CD4-positive, alpha-beta memory T cell (primary cell): ENCODE measurements at regions not wholly inside any gene's neighbourhood (a gene's known extent, or its start where the extent isn't known, plus 50 kb on each side); places are given as distances from the start of the nearest gene placed in this dataset.
A peak's percentile ranks its signal among the peaks of the same experiment; 100 is the strongest.

Experiments
- CTCF ChIA-PET: fragments of 350-600 bp; sonication (Branson Sonifier 250); formaldehyde crosslinking; loops from one replicate; lab custom pipeline; 2021; ENCODE audit warnings: inconsistent platforms; ENCODE audit not compliant: partially characterized antibody; lab: Charles Lee
- POLR2A ChIA-PET: fragments of 350-600 bp; sonication (Branson Sonifier 250); formaldehyde crosslinking; loops from one replicate; lab custom pipeline; 2021; ENCODE audit not compliant: partially characterized antibody; lab: Charles Lee
- DNase-seq, 5 donors: peaks; one replicate each; pipeline versions ENCODE4 v3.0.0 to v3.0.0-alpha.2; 2020 to 2022; ENCODE audit warnings: mixed read lengths in 1 of 5
- H3K27ac ChIP-seq: one replicate; pipeline ENCODE4 v1.7.0; 2013; ENCODE audit warnings: low read depth, low read length
- H3K27me3 ChIP-seq: 2 replicates; pipeline ENCODE4 v1.7.0; 2013; ENCODE audit warnings: mild to moderate bottlenecking, low read length, moderate library complexity; ENCODE audit not compliant: insufficient read depth
- H3K36me3 ChIP-seq: 2 replicates; pipeline ENCODE4 v1.7.0; 2013; ENCODE audit warnings: mild to moderate bottlenecking, low read length, moderate library complexity; ENCODE audit not compliant: insufficient read depth
- H3K4me1 ChIP-seq: 2 replicates; pipeline ENCODE4 v1.7.0; 2013; ENCODE audit warnings: mild to moderate bottlenecking, low read length, moderate library complexity; ENCODE audit not compliant: insufficient read depth
- H3K4me3 ChIP-seq, 2 donors: one replicate each; pipeline ENCODE4 v1.7.0; 2013; ENCODE audit warnings: low read length in 2 of 2, mild to moderate bottlenecking in 1 of 2
- H3K9me3 ChIP-seq, 2 donors: one replicate each; pipeline ENCODE4 v1.7.0; 2013; ENCODE audit warnings: low read length in 2 of 2, control low read depth in 1 of 2; ENCODE audit not compliant: control insufficient read depth in 1 of 2
- H3K27ac Mint-ChIP-seq, 7 donors: one replicate each; pipeline ENCODE4 v1.8.0; 2020 to 2021; ENCODE audit warnings: mixed read lengths in 7 of 7, mild to moderate bottlenecking in 6 of 7, inconsistent platforms in 3 of 7, moderate library complexity in 3 of 7
- H3K27me3 Mint-ChIP-seq, 2 donors: one replicate each; pipeline ENCODE4 v1.8.0; 2020 to 2021; ENCODE audit warnings: mixed read lengths in 2 of 2
- H3K36me3 Mint-ChIP-seq, 2 donors: one replicate each; pipeline ENCODE4 v1.8.0; 2020 to 2021; ENCODE audit warnings: mixed read lengths in 2 of 2, inconsistent platforms in 1 of 2, mild to moderate bottlenecking in 1 of 2
- H3K4me1 Mint-ChIP-seq, 4 donors: one replicate each; pipeline ENCODE4 v1.8.0; 2020 to 2021; ENCODE audit warnings: mixed read lengths in 4 of 4, mild to moderate bottlenecking in 1 of 4
- H3K4me3 Mint-ChIP-seq, 8 donors: one replicate each; pipeline ENCODE4 v1.8.0; 2020 to 2021; ENCODE audit warnings: mixed read lengths in 8 of 8, mild to moderate bottlenecking in 7 of 8, moderate library complexity in 6 of 8, inconsistent platforms in 3 of 8
- H3K9me3 Mint-ChIP-seq, 8 donors: one replicate each; pipeline ENCODE4 v1.8.0; 2020 to 2021; ENCODE audit warnings: mixed read lengths in 8 of 8, mild to moderate bottlenecking in 5 of 8, inconsistent platforms in 3 of 8, moderate library complexity in 1 of 8
- intact Hi-C: fragments of 100-400 bp; cut with micrococcal nuclease; formaldehyde crosslinking; loops from one replicate; pipeline ENCODE4 v1.15.1; 2023

DNA sequence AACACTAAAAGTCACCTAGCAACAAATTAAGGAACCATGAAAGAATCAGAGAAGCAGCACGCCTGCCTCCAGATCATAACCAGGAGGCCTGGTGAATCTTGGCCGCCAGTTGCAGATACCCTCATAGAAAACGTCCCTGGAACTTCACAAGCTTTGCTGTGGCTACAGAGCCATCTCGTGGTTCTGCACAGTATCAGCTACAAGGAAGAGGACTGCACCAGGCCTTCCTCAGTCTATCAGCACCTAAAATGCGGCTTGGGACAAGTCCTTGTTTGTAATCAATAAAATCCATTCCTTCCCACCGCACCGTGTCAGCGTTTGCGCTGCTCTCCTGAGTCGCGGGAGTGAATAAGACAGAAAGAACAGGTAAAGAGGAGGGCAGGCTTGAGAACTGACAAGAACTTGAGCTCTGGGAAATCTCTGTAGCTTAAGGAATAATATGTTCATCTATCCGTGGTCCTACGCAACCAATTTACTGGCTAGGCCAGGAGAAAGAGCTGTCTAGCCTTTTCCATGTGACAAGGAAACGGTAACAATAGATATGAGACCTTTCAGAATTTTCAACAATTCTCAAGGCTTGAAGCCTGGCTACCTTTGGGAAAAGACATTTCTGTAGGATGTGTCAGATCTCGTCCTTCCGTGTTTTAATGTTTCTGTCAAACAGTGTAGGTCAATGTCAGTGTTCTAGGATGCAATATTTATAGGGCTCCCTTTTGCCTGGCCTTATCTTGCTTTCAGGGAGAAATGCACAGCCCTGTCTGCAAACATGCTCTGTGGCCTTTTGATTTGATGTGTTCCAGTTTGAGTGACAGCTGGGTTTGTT is 128.5 kb upstream of the RAB12 start:
- no peaks in the 10 kb centered on the region for H3K4me1 ChIP-seq
- no peak overlapping the region for H3K27ac ChIP-seq
- no peak for DNase-seq
- Mint-ChIP-seq H3K36me3 (no peaks in the 10 kb centered on the region), H3K4me3 (no peak overlapping the region), H3K9me3 (peaks cover 0 to 4% (median 0%) of the 10 kb centered on the region in 8 donors), H3K27ac (no peak overlapping the region), H3K4me1 (peaks cover 0 to 6% (median 2%) of the 10 kb centered on the region in 4 donors), H3K27me3 (peaks cover 2 to 10% of the 10 kb centered on the region in 2 donors)
- no peaks in the 10 kb centered on the region for H3K27me3 ChIP-seq
- H3K4me3 ChIP-seq: no peak overlapping the region
- no peaks in the 10 kb centered on the region for H3K36me3 ChIP-seq
- POLR2A ChIA-PET: no interaction called here
- CTCF ChIA-PET: interaction anchor here (0.6 to 1.1 kb wide), 2 partner anchors 12 to 184 kb away, joined by 3 read pairs; no protein-coding TSS in a partner anchor
- intact Hi-C loops: no loop called here
- H3K9me3 ChIP-seq: no peaks in the 10 kb centered on the region

DNA sequence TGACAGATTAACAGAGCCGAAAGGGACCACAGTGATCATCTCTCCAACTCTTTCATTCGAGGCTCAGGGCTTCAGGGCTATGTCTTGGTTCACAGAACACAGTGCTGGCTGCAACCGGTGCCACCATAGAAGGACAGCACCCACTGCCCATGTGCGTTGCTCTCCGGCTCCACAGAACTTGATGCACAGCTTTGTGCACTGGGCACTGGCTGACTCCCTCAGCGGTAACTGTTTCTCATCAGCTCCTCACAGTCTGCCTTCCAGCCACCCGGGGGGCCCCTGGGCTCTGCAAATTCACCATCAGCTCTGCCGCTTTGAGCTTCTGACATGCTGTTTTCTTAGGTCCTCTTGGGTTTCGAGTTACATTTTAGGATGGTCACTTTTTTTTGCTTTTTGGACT is 124.3 kb upstream of the RAB12 start:
- Histone ChIP-seq H3K27ac (no peak overlapping the region), H3K9me3 (no peaks in the 10 kb centered on the region), H3K4me3 (no peak overlapping the region), H3K36me3 (no peaks in the 10 kb centered on the region), H3K27me3 (no peaks in the 10 kb centered on the region), H3K4me1 (no peaks in the 10 kb centered on the region)
- intact Hi-C loops: no loop called here
- no peaks in the 10 kb centered on the region for H3K36me3 Mint-ChIP-seq
- peaks cover 0 to 3% (median 0%) of the 10 kb centered on the region in 8 donors for H3K9me3 Mint-ChIP-seq
- H3K4me1 Mint-ChIP-seq: no peaks in the 10 kb centered on the region
- no peak overlapping the region for H3K4me3 Mint-ChIP-seq
- peaks cover 0 to 6% of the 10 kb centered on the region in 2 donors for H3K27me3 Mint-ChIP-seq
- POLR2A ChIA-PET: no interaction called here
- no peak overlapping the region for H3K27ac Mint-ChIP-seq
- CTCF ChIA-PET: no interaction called here
- DNase-seq: no peak

DNA sequence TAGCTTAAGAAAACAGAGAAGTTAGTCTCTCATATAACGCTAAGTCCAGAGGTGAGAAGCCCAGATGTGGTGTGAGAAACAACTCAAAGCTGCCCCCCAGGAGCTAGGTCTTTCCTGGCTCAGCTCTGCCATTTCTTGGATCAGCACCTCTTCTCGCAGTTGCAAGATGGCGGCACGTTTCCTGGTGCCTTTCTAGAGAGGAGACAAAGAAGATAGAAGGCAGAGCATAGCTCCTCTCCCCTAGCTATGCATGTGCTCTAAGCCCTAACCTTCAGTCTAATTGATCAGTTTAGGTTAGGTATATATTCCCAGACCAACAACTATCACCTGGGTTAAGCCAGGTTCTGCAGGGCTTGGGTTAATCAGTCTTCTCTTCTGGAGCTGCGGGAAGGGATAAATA is 119.5 kb upstream of the RAB12 start:
- H3K27ac Mint-ChIP-seq: no peak overlapping the region
- no peaks in the 10 kb centered on the region for H3K4me1 Mint-ChIP-seq
- intact Hi-C loops: no loop called here

DNA sequence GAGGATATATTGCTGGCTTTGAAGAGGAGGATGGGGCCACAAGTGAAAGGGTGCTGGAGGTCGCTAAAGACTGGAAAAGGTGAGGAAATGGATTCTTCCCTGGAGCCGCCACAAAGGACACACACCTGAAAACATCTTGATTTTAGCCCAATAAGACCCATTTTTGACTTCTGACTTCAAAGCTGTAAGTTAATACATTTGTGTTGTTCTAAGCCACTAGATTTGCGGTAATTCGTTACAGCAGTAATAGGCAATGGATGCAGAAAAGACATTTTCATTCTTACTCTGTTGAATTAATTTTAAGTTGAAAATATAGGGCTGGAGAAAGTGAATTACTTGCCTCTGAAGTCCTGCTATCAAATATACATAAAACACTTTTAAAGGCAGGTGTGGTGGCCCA is 117.7 kb upstream of the RAB12 start:
- ChIA-PET CTCF (no interaction called here), POLR2A (no interaction called here)
- Histone ChIP-seq H3K4me1 (no peaks in the 10 kb centered on the region), H3K9me3 (no peaks in the 10 kb centered on the region), H3K36me3 (no peaks in the 10 kb centered on the region), H3K27me3 (no peaks in the 10 kb centered on the region), H3K4me3 (no peak overlapping the region), H3K27ac (no peak overlapping the region)
- no peak for DNase-seq
- Mint-ChIP-seq H3K36me3 (no peaks in the 10 kb centered on the region), H3K4me1 (no peaks in the 10 kb centered on the region), H3K4me3 (no peak overlapping the region), H3K27ac (no peak overlapping the region), H3K27me3 (peaks cover 2 to 9% of the 10 kb centered on the region in 2 donors), H3K9me3 (peaks cover 0 to 3% (median 0%) of the 10 kb centered on the region in 8 donors)
- intact Hi-C loops: no loop called here

More for the DNA sequence above, 119.5 kb upstream of the RAB12 start:
- POLR2A ChIA-PET: no interaction called here
- no peaks in the 10 kb centered on the region for H3K36me3 ChIP-seq
- no peak overlapping the region for H3K4me3 ChIP-seq
- no peaks in the 10 kb centered on the region for H3K36me3 Mint-ChIP-seq
- H3K9me3 Mint-ChIP-seq: peaks cover 0 to 3% (median 0%) of the 10 kb centered on the region in 8 donors
- no peaks in the 10 kb centered on the region for H3K9me3 ChIP-seq
- peaks cover 5 to 7% of the 10 kb centered on the region in 2 donors for H3K27me3 Mint-ChIP-seq
- H3K4me3 Mint-ChIP-seq: no peak overlapping the region
- no peaks in the 10 kb centered on the region for H3K27me3 ChIP-seq
- DNase-seq: no peak
- CTCF ChIA-PET: no interaction called here
- H3K27ac ChIP-seq: no peak overlapping the region
- H3K4me1 ChIP-seq: no peaks in the 10 kb centered on the region

DNA sequence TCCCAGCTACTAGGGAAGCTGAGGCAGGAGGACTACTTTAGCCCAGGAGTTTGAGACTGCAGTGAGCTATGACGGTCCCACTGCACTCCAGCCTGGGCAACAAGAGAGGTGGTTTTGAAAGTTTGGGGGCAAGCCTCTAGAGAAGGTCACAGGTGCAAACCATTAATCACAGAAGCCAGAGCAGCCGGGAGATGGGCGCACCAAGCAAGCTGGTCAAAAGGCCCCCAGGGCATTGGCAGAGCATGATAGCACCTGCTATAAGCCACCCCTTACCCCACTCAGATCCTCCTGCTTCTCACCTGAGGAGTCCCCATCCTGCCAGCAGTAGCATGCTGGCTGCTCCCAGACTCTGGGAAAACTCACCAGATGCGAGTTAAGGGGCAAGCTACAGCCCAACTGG is 116.1 kb upstream of the RAB12 start:
- Histone ChIP-seq H3K27ac (no peak overlapping the region), H3K27me3 (no peaks in the 10 kb centered on the region), H3K4me1 (no peaks in the 10 kb centered on the region), H3K9me3 (no peaks in the 10 kb centered on the region), H3K4me3 (no peak overlapping the region), H3K36me3 (no peaks in the 10 kb centered on the region)
- Mint-ChIP-seq H3K4me1 (no peaks in the 10 kb centered on the region), H3K36me3 (no peaks in the 10 kb centered on the region), H3K27me3 (peaks cover 6 to 9% of the 10 kb centered on the region in 2 donors), H3K4me3 (no peak overlapping the region), H3K27ac (no peak overlapping the region), H3K9me3 (peaks cover 0 to 3% (median 0%) of the 10 kb centered on the region in 8 donors)
- no peak for DNase-seq
- ChIA-PET POLR2A (no interaction called here), CTCF (no interaction called here)
- intact Hi-C loops: no loop called here

DNA sequence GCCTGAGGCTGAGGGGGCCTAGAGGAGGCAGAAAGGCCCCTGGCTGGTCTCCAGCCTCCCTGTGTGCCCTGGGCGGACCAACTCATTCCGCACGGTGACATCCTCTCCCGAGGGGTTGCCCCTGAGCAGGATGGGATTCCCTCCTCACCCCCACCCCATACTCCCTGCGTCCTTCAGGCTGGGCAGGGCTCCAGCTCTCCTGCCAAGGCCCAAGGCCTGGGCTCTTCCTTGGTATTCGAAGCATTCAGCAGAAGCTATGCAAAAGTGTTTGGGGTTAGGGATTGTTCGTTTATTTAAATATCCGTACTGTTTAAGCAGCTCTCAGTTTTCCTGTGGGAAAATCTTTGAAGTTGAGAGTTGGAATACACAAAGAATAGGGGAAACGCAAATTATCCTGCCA is 113.1 kb upstream of the RAB12 start:
- CTCF ChIA-PET: no interaction called here

DNA sequence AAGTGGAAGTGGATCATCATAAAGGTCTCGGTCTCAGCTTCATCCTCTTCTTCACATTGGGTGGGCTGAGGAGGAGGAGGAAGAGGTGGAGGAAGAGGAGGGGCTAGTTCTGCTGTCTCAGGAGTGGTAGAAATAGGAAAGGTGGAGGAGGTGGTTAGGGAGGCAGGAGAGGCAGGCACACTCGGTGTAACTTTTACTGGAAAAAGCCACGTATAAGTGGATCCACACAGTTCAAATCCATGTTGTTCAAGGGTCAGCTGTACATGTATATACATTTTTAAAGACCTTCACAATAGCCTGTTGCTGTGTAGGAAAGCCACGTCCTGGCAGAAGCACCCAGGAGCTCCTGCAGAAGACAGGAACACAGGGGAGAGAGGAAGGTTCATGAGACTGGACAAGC is 110.3 kb upstream of the RAB12 start:
- no peaks in the 10 kb centered on the region for H3K4me1 ChIP-seq
- H3K27ac Mint-ChIP-seq: no peak overlapping the region
- H3K9me3 Mint-ChIP-seq: peaks cover 0 to 3% (median 0%) of the 10 kb centered on the region in 8 donors
- no peaks in the 10 kb centered on the region for H3K9me3 ChIP-seq
- no peak for DNase-seq
- peaks cover 4 to 6% of the 10 kb centered on the region in 2 donors for H3K27me3 Mint-ChIP-seq
- POLR2A ChIA-PET: no interaction called here
- H3K27me3 ChIP-seq: no peaks in the 10 kb centered on the region
- no peaks in the 10 kb centered on the region for H3K36me3 Mint-ChIP-seq
- no peaks in the 10 kb centered on the region for H3K4me1 Mint-ChIP-seq
- H3K4me3 Mint-ChIP-seq: no peak overlapping the region
- CTCF ChIA-PET: no interaction called here
- intact Hi-C loops: no loop called here
- H3K4me3 ChIP-seq: no peak overlapping the region
- no peaks in the 10 kb centered on the region for H3K36me3 ChIP-seq
- H3K27ac ChIP-seq: no peak overlapping the region

More for the DNA sequence above, 113.1 kb upstream of the RAB12 start:
- H3K27me3 ChIP-seq: no peaks in the 10 kb centered on the region
- no peak overlapping the region for H3K27ac ChIP-seq
- Mint-ChIP-seq H3K36me3 (no peaks in the 10 kb centered on the region), H3K27me3 (peaks cover 6 to 9% of the 10 kb centered on the region in 2 donors), H3K9me3 (peaks cover 0 to 3% (median 0%) of the 10 kb centered on the region in 8 donors), H3K4me1 (no peaks in the 10 kb centered on the region), H3K27ac (peak overlapping the region in 1 of 7 donors; percentile 62), H3K4me3 (no peak overlapping the region)
- POLR2A ChIA-PET: no interaction called here
- DNase-seq: no peak
- H3K4me3 ChIP-seq: no peak overlapping the region
- intact Hi-C loops: no loop called here
- no peaks in the 10 kb centered on the region for H3K4me1 ChIP-seq
- no peaks in the 10 kb centered on the region for H3K36me3 ChIP-seq
- no peaks in the 10 kb centered on the region for H3K9me3 ChIP-seq
